ENCODE measurements at regions not wholly inside any gene's neighbourhood (a gene's known extent, or its start where the extent isn't known, plus 50 kb on each side); places are given as distances from the start of the nearest gene placed in this dataset.
"Not testable (repeated sequence)": the region's sequence is repeated elsewhere in the genome, so short reads cannot be mapped to it uniquely, and the experiment has no call there.

- DNase-seq: no peak
These were observed 166.7 kb upstream of the THBS1 start for GRCh38 chr15:39414201-39414600.

GRCh38 chr15:39415634-39416033, 165.2 kb upstream of the THBS1 start:
- no peak for DNase-seq

- no peak for DNase-seq
These were observed 164.6 kb upstream of the THBS1 start for GRCh38 chr15:39416258-39416657.

- no peak for DNase-seq
These were observed 163.3 kb upstream of the THBS1 start for GRCh38 chr15:39417366-39418134.

GRCh38 chr15:39419651-39420050, 161.2 kb upstream of the THBS1 start:
- no peak for DNase-seq

- not testable (repeated sequence) for DNase-seq
These were observed 160.6 kb upstream of the THBS1 start for GRCh38 chr15:39420123-39420852.

GRCh38 chr15:39420853-39421192, 160.1 kb upstream of the THBS1 start:
- not testable (repeated sequence) for DNase-seq

GRCh38 chr15:39426552-39427532, 154.0 kb upstream of the THBS1 start:
- DNase-seq: no peak

- DNase-seq: no peak
These were observed 153.2 kb upstream of the THBS1 start for GRCh38 chr15:39427705-39428104.

- DNase-seq: no peak
These were observed 151.0 kb upstream of the THBS1 start for GRCh38 chr15:39429898-39430357.

GRCh38 chr15:39430389-39430788, 150.5 kb upstream of the THBS1 start:
- DNase-seq: no peak

- no peak for DNase-seq
These were observed 149.5 kb upstream of the THBS1 start for GRCh38 chr15:39431376-39431775.

GRCh38 chr15:39432026-39432425, 148.9 kb upstream of the THBS1 start:
- no peak for DNase-seq

GRCh38 chr15:39432912-39433348, 147.9 kb upstream of the THBS1 start:
- DNase-seq: no peak

- no peak for DNase-seq
These were observed 147.5 kb upstream of the THBS1 start for GRCh38 chr15:39433376-39433775.

GRCh38 chr15:39434163-39434562, 146.7 kb upstream of the THBS1 start:
- DNase-seq: no peak

GRCh38 chr15:39434751-39435238, 146.1 kb upstream of the THBS1 start:
- no peak for DNase-seq

GRCh38 chr15:39435244-39435643, 145.6 kb upstream of the THBS1 start:
- no peak for DNase-seq

GRCh38 chr15:39438260-39438659, 142.6 kb upstream of the THBS1 start:
- no peak for DNase-seq

- no peak for DNase-seq
These were observed 141.9 kb upstream of the THBS1 start for GRCh38 chr15:39438799-39439592.

- DNase-seq: no peak
These were observed 138.0 kb upstream of the THBS1 start for GRCh38 chr15:39442898-39443297.

GRCh38 chr15:39443659-39444219, 137.1 kb upstream of the THBS1 start:
- DNase-seq: no peak

Data from NCI-H1436 treated with DMSO at 0.1 percent for 48 hours (cell line).